ENCODE measurements at regions not wholly inside any gene's neighbourhood (a gene's known extent, or its start where the extent isn't known, plus 50 kb on each side); places are given as distances from the start of the nearest gene placed in this dataset.

- no peaks in the 10 kb centered on the region for H3K9me3 ChIP-seq
- no peaks in the 10 kb centered on the region for H3K27me3 ChIP-seq
- no peaks in the 10 kb centered on the region for H3K36me3 ChIP-seq
- H3K4me3 ChIP-seq: no peak overlapping the region
- TF ChIP-seq POLR2A (IDR thresholded peaks at IDR 0.05): no peak
- TF ChIP-seq, protein P1, sequence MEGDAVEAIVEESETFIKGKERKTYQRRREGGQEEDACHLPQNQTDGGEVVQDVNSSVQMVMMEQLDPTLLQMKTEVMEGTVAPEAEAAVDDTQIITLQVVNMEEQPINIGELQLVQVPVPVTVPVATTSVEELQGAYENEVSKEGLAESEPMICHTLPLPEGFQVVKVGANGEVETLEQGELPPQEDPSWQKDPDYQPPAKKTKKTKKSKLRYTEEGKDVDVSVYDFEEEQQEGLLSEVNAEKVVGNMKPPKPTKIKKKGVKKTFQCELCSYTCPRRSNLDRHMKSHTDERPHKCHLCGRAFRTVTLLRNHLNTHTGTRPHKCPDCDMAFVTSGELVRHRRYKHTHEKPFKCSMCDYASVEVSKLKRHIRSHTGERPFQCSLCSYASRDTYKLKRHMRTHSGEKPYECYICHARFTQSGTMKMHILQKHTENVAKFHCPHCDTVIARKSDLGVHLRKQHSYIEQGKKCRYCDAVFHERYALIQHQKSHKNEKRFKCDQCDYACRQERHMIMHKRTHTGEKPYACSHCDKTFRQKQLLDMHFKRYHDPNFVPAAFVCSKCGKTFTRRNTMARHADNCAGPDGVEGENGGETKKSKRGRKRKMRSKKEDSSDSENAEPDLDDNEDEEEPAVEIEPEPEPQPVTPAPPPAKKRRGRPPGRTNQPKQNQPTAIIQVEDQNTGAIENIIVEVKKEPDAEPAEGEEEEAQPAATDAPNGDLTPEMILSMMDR (IDR thresholded peaks at IDR 0.05): no peak
- WGBS, 4 donors: 76 to 90% (median 85%) methylated on average over 1 of the region's 1 CpG
- no peaks in the 10 kb centered on the region for H3K4me1 ChIP-seq
- ATAC-seq (no peak), DNase-seq (no peak)
- no peak overlapping the region for H3K27ac ChIP-seq
- intact Hi-C loops (cut with DNase I): no loop called here
These were observed 642.2 kb downstream of the LIG4 start for GRCh38 chr13:107573184-107573583.

DNA sequence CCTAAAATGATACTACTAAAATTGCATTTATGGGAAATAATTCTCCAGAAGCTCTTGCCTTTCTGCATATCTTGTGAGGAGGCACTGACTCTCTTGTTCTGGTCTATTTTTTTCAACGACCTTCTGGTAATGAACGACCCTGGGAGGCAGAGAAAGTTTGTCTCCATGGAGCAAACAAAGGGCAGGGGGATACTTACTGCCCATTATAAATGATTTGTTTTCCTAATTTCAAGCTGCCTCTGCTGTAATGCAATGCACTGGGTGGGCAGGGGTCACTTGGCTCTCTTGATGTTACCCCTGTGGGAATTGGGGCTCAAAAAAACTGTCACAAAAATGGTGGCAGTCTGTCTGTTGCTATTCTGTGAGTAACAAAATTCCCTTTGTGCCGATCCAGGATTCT is 643.2 kb downstream of the LIG4 start:
- no peak overlapping the region for H3K4me3 ChIP-seq
- H3K36me3 ChIP-seq: no peaks in the 10 kb centered on the region
- H3K27me3 ChIP-seq: no peaks in the 10 kb centered on the region
- TF ChIP-seq, protein P1 (IDR thresholded peaks at IDR 0.05): no peak
- TF ChIP-seq POLR2A (IDR thresholded peaks at IDR 0.05): no peak
- no peak for DNase-seq
- no peak for ATAC-seq
- H3K4me1 ChIP-seq: no peaks in the 10 kb centered on the region
- 62 to 74% (median 72%) methylated on average over 3 of the region's 3 CpGs for WGBS, 4 donors
- no peaks in the 10 kb centered on the region for H3K9me3 ChIP-seq
- H3K27ac ChIP-seq: no peak overlapping the region
- intact Hi-C loops (cut with DNase I): no loop called here

GRCh38 chr13:107568181-107568580 is 647.2 kb downstream of the LIG4 start:
- no peak for ATAC-seq
- Histone ChIP-seq H3K36me3 (no peaks in the 10 kb centered on the region), H3K27me3 (no peaks in the 10 kb centered on the region), H3K9me3 (no peaks in the 10 kb centered on the region), H3K4me3 (no peak overlapping the region), H3K27ac (no peak overlapping the region), H3K4me1 (peaks cover 0 to 5% (median 0%) of the 10 kb centered on the region in 12 donors)
- WGBS, 4 donors: 77 to 89% (median 80%) methylated on average over 2 of the region's 2 CpGs
- DNase-seq: no peak
- TF ChIP-seq POLR2A (IDR thresholded peaks at IDR 0.05): no peak
- TF ChIP-seq, protein P1 (IDR thresholded peaks at IDR 0.05): no peak
- intact Hi-C loops (cut with DNase I): no loop called here

DNA sequence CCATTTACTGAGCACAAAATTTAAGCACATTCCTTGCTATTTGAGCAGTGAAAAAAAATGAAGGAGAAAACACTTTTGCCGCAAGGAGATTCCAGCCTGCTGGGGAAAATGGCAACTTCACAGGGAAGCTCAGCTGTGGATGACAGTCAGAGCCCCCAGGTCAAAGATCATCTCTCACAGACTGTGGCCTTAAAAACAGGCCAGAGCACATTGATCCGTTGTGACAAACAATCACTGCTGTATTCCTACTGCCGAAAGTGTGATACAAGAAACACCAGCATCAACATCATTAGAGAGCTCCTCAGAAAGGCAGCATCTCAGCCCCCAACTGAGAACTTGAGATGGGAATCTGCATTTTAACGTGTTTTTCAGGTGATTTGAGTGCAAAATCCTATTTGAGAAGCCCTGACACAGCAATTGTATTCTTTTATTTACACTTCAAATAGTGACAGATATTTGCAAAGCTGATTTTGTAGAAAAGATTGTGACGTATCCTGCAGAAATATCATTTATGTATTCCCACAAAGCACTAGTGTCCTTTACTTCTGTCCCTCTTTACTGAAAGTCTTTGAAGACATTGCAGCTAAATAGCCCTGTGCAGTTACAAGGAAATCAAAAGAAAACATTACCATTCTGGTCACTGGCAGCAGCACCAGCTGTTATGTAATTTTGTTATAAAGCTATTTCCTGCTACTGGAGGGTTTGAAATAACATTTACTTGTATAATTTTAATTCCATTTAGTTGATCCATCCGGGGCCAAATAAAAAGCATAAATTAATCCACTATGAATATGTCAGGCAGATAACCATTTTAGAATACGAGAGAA is 652.0 kb downstream of the LIG4 start:
- no peaks in the 10 kb centered on the region for H3K27me3 ChIP-seq
- H3K27ac ChIP-seq: no peak overlapping the region
- TF ChIP-seq POLR2A (IDR thresholded peaks at IDR 0.05): no peak
- TF ChIP-seq, protein P1 (IDR thresholded peaks at IDR 0.05): no peak
- intact Hi-C loops (cut with DNase I): no loop called here
- WGBS, 4 donors: 45 to 53% (median 50%) methylated on average over 7 of the region's 7 CpGs
- ATAC-seq: no peak
- H3K36me3 ChIP-seq: no peaks in the 10 kb centered on the region
- peaks cover 0 to 7% (median 0%) of the 10 kb centered on the region in 12 donors for H3K4me1 ChIP-seq
- no peak for DNase-seq
- H3K9me3 ChIP-seq: no peaks in the 10 kb centered on the region
- H3K4me3 ChIP-seq: no peak overlapping the region
